Endothelial cell (in vitro differentiated cells): ENCODE measurements at regions not wholly inside any gene's neighbourhood (a gene's known extent, or its start where the extent isn't known, plus 50 kb on each side); places are given as distances from the start of the nearest gene placed in this dataset.

Experiments
- DNase-seq: peaks from one replicate; pipeline ENCODE4 v3.0.0; 2021; ENCODE audit warnings: low spot score
- H3K27ac Mint-ChIP-seq: one replicate; pipeline ENCODE4 v1.8.0; 2021; ENCODE audit warnings: mixed read lengths, inconsistent platforms; ENCODE audit not compliant: unreplicated experiment
- H3K27me3 Mint-ChIP-seq: one replicate; pipeline ENCODE4 v1.8.0; 2021; ENCODE audit warnings: mild to moderate bottlenecking, moderate library complexity, mixed read lengths, inconsistent platforms; ENCODE audit not compliant: unreplicated experiment
- H3K36me3 Mint-ChIP-seq: one replicate; pipeline ENCODE4 v1.8.0; 2021; ENCODE audit warnings: mild to moderate bottlenecking, low read depth, mixed read lengths, inconsistent platforms; ENCODE audit not compliant: unreplicated experiment
- H3K4me1 Mint-ChIP-seq: one replicate; pipeline ENCODE4 v1.8.0; 2021; ENCODE audit warnings: mild to moderate bottlenecking, mixed read lengths, inconsistent platforms; ENCODE audit not compliant: unreplicated experiment
- H3K4me3 Mint-ChIP-seq: one replicate; pipeline ENCODE4 v1.8.0; 2021; ENCODE audit warnings: mild to moderate bottlenecking, mixed read lengths, inconsistent platforms; ENCODE audit not compliant: unreplicated experiment
- H3K9me3 Mint-ChIP-seq: one replicate; pipeline ENCODE4 v1.8.0; 2021; ENCODE audit warnings: mixed read lengths, inconsistent platforms; ENCODE audit not compliant: unreplicated experiment
- CTCF ChIP-seq: fragments of 200-600 bp; sonication (generic); IDR thresholded peaks from one replicate; pipeline ENCODE4 v1.5.0; 2021; ENCODE audit warnings: antibody characterized with exemption; ENCODE audit not compliant: unreplicated experiment

- no peak overlapping the region for H3K27ac Mint-ChIP-seq
- no peaks in the 10 kb centered on the region for H3K4me1 Mint-ChIP-seq
- peaks cover 5% of the 10 kb centered on the region for H3K27me3 Mint-ChIP-seq
- no peaks in the 10 kb centered on the region for H3K9me3 Mint-ChIP-seq
- H3K4me3 Mint-ChIP-seq = no peak overlapping the region
- no peak for TF ChIP-seq CTCF
- H3K36me3 Mint-ChIP-seq = no peaks in the 10 kb centered on the region
- no peak for DNase-seq
Observed at GRCh38 chr22:48362721-48363404, 1464.8 kb downstream of the BRD1 start.

- H3K4me3 Mint-ChIP-seq = no peak overlapping the region
Observed at GRCh38 chr22:48361099-48361639, 1466.5 kb downstream of the BRD1 start.

GRCh38 chr22:48359613-48359965 lies 1468.1 kb downstream of the BRD1 start:
- H3K9me3 Mint-ChIP-seq = no peaks in the 10 kb centered on the region
- no peaks in the 10 kb centered on the region for H3K36me3 Mint-ChIP-seq
- DNase-seq = no peak
- peaks cover 2% of the 10 kb centered on the region for H3K27me3 Mint-ChIP-seq
- H3K4me1 Mint-ChIP-seq = no peaks in the 10 kb centered on the region
- H3K27ac Mint-ChIP-seq = no peak overlapping the region
- no peak overlapping the region for H3K4me3 Mint-ChIP-seq
- no peak for TF ChIP-seq CTCF

More at GRCh38 chr22:48361099-48361639, 1466.5 kb downstream of the BRD1 start:
- Mint-ChIP-seq H3K27me3 (peaks cover 5% of the 10 kb centered on the region), H3K27ac (no peak overlapping the region), H3K4me1 (no peaks in the 10 kb centered on the region), H3K9me3 (no peaks in the 10 kb centered on the region), H3K36me3 (no peaks in the 10 kb centered on the region)
- TF ChIP-seq CTCF = no peak
- DNase-seq = no peak

GRCh38 chr22:48358886-48359612 lies 1468.6 kb downstream of the BRD1 start:
- Mint-ChIP-seq H3K9me3 (no peaks in the 10 kb centered on the region), H3K27ac (no peak overlapping the region), H3K4me3 (no peak overlapping the region), H3K4me1 (no peaks in the 10 kb centered on the region), H3K36me3 (no peaks in the 10 kb centered on the region), H3K27me3 (peaks cover 2% of the 10 kb centered on the region)
- TF ChIP-seq CTCF = no peak
- DNase-seq = no peak

GRCh38 chr22:48357961-48358360 lies 1469.7 kb downstream of the BRD1 start:
- H3K27ac Mint-ChIP-seq = no peak overlapping the region
- no peak for DNase-seq
- H3K4me1 Mint-ChIP-seq = no peaks in the 10 kb centered on the region
- no peaks in the 10 kb centered on the region for H3K9me3 Mint-ChIP-seq
- H3K27me3 Mint-ChIP-seq = no peaks in the 10 kb centered on the region
- H3K36me3 Mint-ChIP-seq = no peaks in the 10 kb centered on the region
- TF ChIP-seq CTCF = no peak
- no peak overlapping the region for H3K4me3 Mint-ChIP-seq
